Thyroid gland (tissue), 4 donors: ENCODE measurements at regions not wholly inside any gene's neighbourhood (a gene's known extent, or its start where the extent isn't known, plus 50 kb on each side); places are given as distances from the start of the nearest gene placed in this dataset.
"Not testable (repeated sequence)": the region's sequence is repeated elsewhere in the genome, so short reads cannot be mapped to it uniquely, and the experiment has no call there.

Source experiments
- CTCF ChIP-seq, 6 experiments: fragments of 200-600 bp in 3 of 6; fragments of 450-650 bp in 3 of 6; sonication (generic) in 3 of 6; IDR thresholded peaks; one replicate each; pipeline ENCODE4 v1.5.1; 2016 to 2019; ENCODE audit warnings: antibody characterized with exemption in 6 of 6, mild to moderate bottlenecking in 2 of 6, inconsistent platforms in 1 of 6, moderate library complexity in 1 of 6
- POLR2A ChIP-seq, 2 donors: fragments of 450-650 bp; IDR thresholded peaks; one replicate each; pipeline ENCODE4 v1.6.1; 2017; ENCODE audit warnings: antibody characterized with exemption in 2 of 2, mild to moderate bottlenecking in 2 of 2, moderate library complexity in 1 of 2

- TF ChIP-seq CTCF, POLR2A (IDR thresholded peaks at IDR 0.05): not testable (repeated sequence)
Measured at GRCh38 chr5:33138145-33138544, 302.6 kb upstream of the TARS1 start.
